Testis (tissue), 2 donors: ENCODE measurements at regions not wholly inside any gene's neighbourhood (a gene's known extent, or its start where the extent isn't known, plus 50 kb on each side); places are given as distances from the start of the nearest gene placed in this dataset.

Source experiments
- DNase-seq: peaks from one replicate; pipeline ENCODE4 v3.0.0-alpha.2; 2019
- H3K27ac ChIP-seq, 2 donors: fragments of 200-600 bp; sonication (generic); one replicate each; pipeline ENCODE4 v1.5.1; 2019
- H3K27me3 ChIP-seq: fragments of 200-600 bp; sonication (generic); one replicate; pipeline ENCODE4 v1.5.1; 2019
- H3K36me3 ChIP-seq: fragments of 200-600 bp; sonication (generic); one replicate; pipeline ENCODE4 v1.5.1; 2017; ENCODE audit warnings: low read depth; ENCODE audit errors: missing control alignments
- H3K4me1 ChIP-seq: fragments of 200-600 bp; sonication (generic); one replicate; pipeline ENCODE4 v1.5.1; 2019
- H3K4me3 ChIP-seq, 2 donors: fragments of 200-600 bp; sonication (generic); one replicate each; pipeline ENCODE4 v1.5.1; 2017 to 2019
- H3K9me3 ChIP-seq: fragments of 200-600 bp; sonication (generic); one replicate; pipeline ENCODE4 v1.5.1; 2017
- CTCF ChIP-seq, 3 experiments: fragments of 450-650 bp in 2 of 3; fragments of 200-600 bp in 1 of 3; sonication (generic) in 1 of 3; IDR thresholded peaks; one replicate each; pipeline ENCODE4 v1.5.1; 2016 to 2019; ENCODE audit warnings: antibody characterized with exemption in 3 of 3, mild to moderate bottlenecking in 2 of 3, moderate library complexity in 1 of 3
- POLR2A ChIP-seq: fragments of 450-650 bp; IDR thresholded peaks from one replicate; pipeline ENCODE4 v1.6.1; 2017; ENCODE audit warnings: antibody characterized with exemption, mild to moderate bottlenecking, moderate library complexity
- WGBS, 2 donors: methylation state at CpG; one replicate each; pipeline ENCODE4 v1.1.5; 2018; 5-methylcytosine and 5-hydroxymethylcytosine counted together
- intact Hi-C: fragments of 100-400 bp; cut with DNase I; formaldehyde crosslinking; loops from one replicate; pipeline ENCODE4 v1.15.1; 2023; ENCODE audit warnings: low total_unique reads

- DNase-seq: no peak
- 85 to 86% methylated on average over 3 of the region's 3 CpGs for WGBS, 2 donors
- Histone ChIP-seq H3K27ac (no peak overlapping the region), H3K9me3 (no peaks in the 10 kb centered on the region), H3K4me3 (no peak overlapping the region), H3K27me3 (no peaks in the 10 kb centered on the region), H3K4me1 (no peaks in the 10 kb centered on the region), H3K36me3 (no peaks in the 10 kb centered on the region)
- intact Hi-C loops: no loop called here
- TF ChIP-seq CTCF (IDR thresholded peaks at IDR 0.05) (no peak), POLR2A (no peak)
Observed at GRCh38 chr4:79472693-79473438, 64.8 kb upstream of the GK2 start.

GRCh38 chr4:79472036-79472435 lies 64.0 kb upstream of the GK2 start:
- 78 to 86% methylated on average over 1 of the region's 1 CpG for WGBS, 2 donors
- intact Hi-C loops: no loop called here

GRCh38 chr4:79471309-79471708 lies 63.3 kb upstream of the GK2 start:
- Histone ChIP-seq H3K27me3 (no peaks in the 10 kb centered on the region), H3K27ac (no peak overlapping the region), H3K4me1 (no peaks in the 10 kb centered on the region), H3K4me3 (no peak overlapping the region), H3K36me3 (no peaks in the 10 kb centered on the region), H3K9me3 (no peaks in the 10 kb centered on the region)
- no peak for DNase-seq
- intact Hi-C loops: no loop called here
- no peak for TF ChIP-seq CTCF (IDR thresholded peaks at IDR 0.05)
- no peak for TF ChIP-seq POLR2A

More at GRCh38 chr4:79472036-79472435, 64.0 kb upstream of the GK2 start:
- no peak for DNase-seq
- TF ChIP-seq POLR2A (no peak), CTCF (IDR thresholded peaks at IDR 0.05) (no peak)
- H3K36me3 ChIP-seq: no peaks in the 10 kb centered on the region
- H3K27me3 ChIP-seq: no peaks in the 10 kb centered on the region
- no peak overlapping the region for H3K27ac ChIP-seq
- no peaks in the 10 kb centered on the region for H3K9me3 ChIP-seq
- H3K4me1 ChIP-seq: no peaks in the 10 kb centered on the region
- no peak overlapping the region for H3K4me3 ChIP-seq

GRCh38 chr4:79467246-79467932 lies 59.4 kb upstream of the GK2 start:
- no peak for DNase-seq

More at GRCh38 chr4:79467246-79467932, 59.4 kb upstream of the GK2 start:
- H3K4me3 ChIP-seq: no peak overlapping the region
- no peaks in the 10 kb centered on the region for H3K9me3 ChIP-seq
- no peak overlapping the region for H3K27ac ChIP-seq
- intact Hi-C loops: no loop called here
- H3K36me3 ChIP-seq: no peaks in the 10 kb centered on the region
- no peaks in the 10 kb centered on the region for H3K4me1 ChIP-seq
- no peaks in the 10 kb centered on the region for H3K27me3 ChIP-seq
- TF ChIP-seq POLR2A: no peak
- no peak for TF ChIP-seq CTCF (IDR thresholded peaks at IDR 0.05)
